ENCODE measurements at regions not wholly inside any gene's neighbourhood (a gene's known extent, or its start where the extent isn't known, plus 50 kb on each side); places are given as distances from the start of the nearest gene placed in this dataset.
A peak's percentile ranks its signal among the peaks of the same experiment; 100 is the strongest.

- no peaks in the 10 kb centered on the region for H3K27me3 ChIP-seq (ENCODE audit: control insufficient read depth, insufficient read depth, low read length)
- no peaks in the 10 kb centered on the region for H3K9me3 ChIP-seq (replicated peaks; ENCODE audit: low read length)
- no peak overlapping the region for H3K9ac ChIP-seq (ENCODE audit: low read depth, low read length)
- no peaks in the 10 kb centered on the region for H3K36me3 ChIP-seq (ENCODE audit: insufficient read depth, low read length)
- no peak overlapping the region for H3K4me3 ChIP-seq (ENCODE audit: low read length)
- H3K4me1 ChIP-seq (ENCODE audit: control insufficient read depth, insufficient read depth, low read length): peaks cover 10% of the 10 kb centered on the region
- H3K4me2 ChIP-seq (ENCODE audit: low read length): no peak overlapping the region
These were observed 1021.0 kb downstream of the MCTP2 start for GRCh38 chr15:95252404-95252803.

GRCh38 chr15:95254263-95254662 is 1022.9 kb downstream of the MCTP2 start:
- H3K9ac ChIP-seq (ENCODE audit: low read depth, low read length): no peak overlapping the region
- peaks cover 7% of the 10 kb centered on the region for H3K4me1 ChIP-seq (ENCODE audit: control insufficient read depth, insufficient read depth, low read length)
- H3K4me3 ChIP-seq (ENCODE audit: low read length): no peak overlapping the region
- no peaks in the 10 kb centered on the region for H3K36me3 ChIP-seq (ENCODE audit: insufficient read depth, low read length)
- no peak overlapping the region for H3K4me2 ChIP-seq (ENCODE audit: low read length)
- H3K9me3 ChIP-seq (replicated peaks; ENCODE audit: low read length): no peaks in the 10 kb centered on the region
- H3K27me3 ChIP-seq (ENCODE audit: control insufficient read depth, insufficient read depth, low read length): no peaks in the 10 kb centered on the region

GRCh38 chr15:95259513-95259912 is 1028.2 kb downstream of the MCTP2 start:
- H3K4me2 ChIP-seq (ENCODE audit: low read length): no peak overlapping the region
- no peaks in the 10 kb centered on the region for H3K9me3 ChIP-seq (replicated peaks; ENCODE audit: low read length)
- no peaks in the 10 kb centered on the region for H3K27me3 ChIP-seq (ENCODE audit: control insufficient read depth, insufficient read depth, low read length)
- no peak overlapping the region for H3K9ac ChIP-seq (ENCODE audit: low read depth, low read length)
- no peak overlapping the region for H3K4me3 ChIP-seq (ENCODE audit: low read length)
- H3K36me3 ChIP-seq (ENCODE audit: insufficient read depth, low read length): no peaks in the 10 kb centered on the region
- peaks cover 20% of the 10 kb centered on the region for H3K4me1 ChIP-seq (ENCODE audit: control insufficient read depth, insufficient read depth, low read length)

GRCh38 chr15:95259965-95260364 is 1028.6 kb downstream of the MCTP2 start:
- Histone ChIP-seq H3K36me3 (ENCODE audit: insufficient read depth, low read length) (no peaks in the 10 kb centered on the region), H3K4me1 (ENCODE audit: control insufficient read depth, insufficient read depth, low read length) (peaks cover 20% of the 10 kb centered on the region), H3K9me3 (replicated peaks; ENCODE audit: low read length) (no peaks in the 10 kb centered on the region), H3K4me3 (ENCODE audit: low read length) (no peak overlapping the region), H3K9ac (ENCODE audit: low read depth, low read length) (no peak overlapping the region), H3K27me3 (ENCODE audit: control insufficient read depth, insufficient read depth, low read length) (no peaks in the 10 kb centered on the region), H3K4me2 (ENCODE audit: low read length) (no peak overlapping the region)

- no peaks in the 10 kb centered on the region for H3K9me3 ChIP-seq (replicated peaks; ENCODE audit: low read length)
- H3K27me3 ChIP-seq (ENCODE audit: control insufficient read depth, insufficient read depth, low read length): no peaks in the 10 kb centered on the region
- H3K4me1 ChIP-seq (ENCODE audit: control insufficient read depth, insufficient read depth, low read length): peaks cover 20% of the 10 kb centered on the region
- no peak overlapping the region for H3K9ac ChIP-seq (ENCODE audit: low read depth, low read length)
- no peak overlapping the region for H3K4me3 ChIP-seq (ENCODE audit: low read length)
- H3K4me2 ChIP-seq (ENCODE audit: low read length): no peak overlapping the region
- H3K36me3 ChIP-seq (ENCODE audit: insufficient read depth, low read length): no peaks in the 10 kb centered on the region
These were observed 1029.5 kb downstream of the MCTP2 start for GRCh38 chr15:95260856-95261255.

GRCh38 chr15:95261546-95261945 is 1030.2 kb downstream of the MCTP2 start:
- Histone ChIP-seq H3K9ac (ENCODE audit: low read depth, low read length) (no peak overlapping the region), H3K4me1 (ENCODE audit: control insufficient read depth, insufficient read depth, low read length) (peaks cover 20% of the 10 kb centered on the region), H3K36me3 (ENCODE audit: insufficient read depth, low read length) (no peaks in the 10 kb centered on the region), H3K27me3 (ENCODE audit: control insufficient read depth, insufficient read depth, low read length) (no peaks in the 10 kb centered on the region), H3K9me3 (replicated peaks; ENCODE audit: low read length) (no peaks in the 10 kb centered on the region), H3K4me2 (ENCODE audit: low read length) (no peak overlapping the region), H3K4me3 (ENCODE audit: low read length) (no peak overlapping the region)

- no peak overlapping the region for H3K4me3 ChIP-seq (ENCODE audit: low read length)
- no peak overlapping the region for H3K4me2 ChIP-seq (ENCODE audit: low read length)
- H3K9ac ChIP-seq (ENCODE audit: low read depth, low read length): no peak overlapping the region
- H3K9me3 ChIP-seq (replicated peaks; ENCODE audit: low read length): no peaks in the 10 kb centered on the region
- H3K4me1 ChIP-seq (ENCODE audit: control insufficient read depth, insufficient read depth, low read length): peaks cover 20% of the 10 kb centered on the region
- H3K36me3 ChIP-seq (ENCODE audit: insufficient read depth, low read length): no peaks in the 10 kb centered on the region
- no peaks in the 10 kb centered on the region for H3K27me3 ChIP-seq (ENCODE audit: control insufficient read depth, insufficient read depth, low read length)
These were observed 1030.6 kb downstream of the MCTP2 start for GRCh38 chr15:95261968-95262367.

- Histone ChIP-seq H3K9ac (ENCODE audit: low read depth, low read length) (peak overlapping the region; percentile 28), H3K9me3 (replicated peaks; ENCODE audit: low read length) (no peaks in the 10 kb centered on the region), H3K4me1 (ENCODE audit: control insufficient read depth, insufficient read depth, low read length) (peaks cover 20% of the 10 kb centered on the region), H3K36me3 (ENCODE audit: insufficient read depth, low read length) (no peaks in the 10 kb centered on the region), H3K27me3 (ENCODE audit: control insufficient read depth, insufficient read depth, low read length) (no peaks in the 10 kb centered on the region), H3K4me2 (ENCODE audit: low read length) (peak overlapping the region; percentile 40), H3K4me3 (ENCODE audit: low read length) (no peak overlapping the region)
These were observed 1031.7 kb downstream of the MCTP2 start for GRCh38 chr15:95262866-95263564.

- Histone ChIP-seq H3K27me3 (ENCODE audit: control insufficient read depth, insufficient read depth, low read length) (no peaks in the 10 kb centered on the region), H3K4me2 (ENCODE audit: low read length) (no peak overlapping the region), H3K4me1 (ENCODE audit: control insufficient read depth, insufficient read depth, low read length) (peaks cover 20% of the 10 kb centered on the region), H3K9ac (ENCODE audit: low read depth, low read length) (no peak overlapping the region), H3K9me3 (replicated peaks; ENCODE audit: low read length) (no peaks in the 10 kb centered on the region), H3K4me3 (ENCODE audit: low read length) (no peak overlapping the region), H3K36me3 (ENCODE audit: insufficient read depth, low read length) (no peaks in the 10 kb centered on the region)
These were observed 1032.4 kb downstream of the MCTP2 start for GRCh38 chr15:95263751-95264150.

GRCh38 chr15:95265419-95265997 is 1034.1 kb downstream of the MCTP2 start:
- peaks cover 14% of the 10 kb centered on the region for H3K4me1 ChIP-seq (ENCODE audit: control insufficient read depth, insufficient read depth, low read length)

GRCh38 chr15:95266451-95267061 is 1035.2 kb downstream of the MCTP2 start:
- Histone ChIP-seq H3K4me2 (ENCODE audit: low read length) (no peak overlapping the region), H3K36me3 (ENCODE audit: insufficient read depth, low read length) (no peaks in the 10 kb centered on the region), H3K4me3 (ENCODE audit: low read length) (no peak overlapping the region), H3K27me3 (ENCODE audit: control insufficient read depth, insufficient read depth, low read length) (no peaks in the 10 kb centered on the region), H3K9me3 (replicated peaks; ENCODE audit: low read length) (no peaks in the 10 kb centered on the region), H3K9ac (ENCODE audit: low read depth, low read length) (no peak overlapping the region), H3K4me1 (ENCODE audit: control insufficient read depth, insufficient read depth, low read length) (peaks cover 14% of the 10 kb centered on the region)

More at GRCh38 chr15:95265419-95265997, 1034.1 kb downstream of the MCTP2 start:
- Histone ChIP-seq H3K9me3 (replicated peaks; ENCODE audit: low read length) (no peaks in the 10 kb centered on the region), H3K27me3 (ENCODE audit: control insufficient read depth, insufficient read depth, low read length) (no peaks in the 10 kb centered on the region), H3K9ac (ENCODE audit: low read depth, low read length) (no peak overlapping the region), H3K4me3 (ENCODE audit: low read length) (no peak overlapping the region), H3K4me2 (ENCODE audit: low read length) (no peak overlapping the region), H3K36me3 (ENCODE audit: insufficient read depth, low read length) (no peaks in the 10 kb centered on the region)

GRCh38 chr15:95267481-95267880 is 1036.1 kb downstream of the MCTP2 start:
- Histone ChIP-seq H3K4me1 (ENCODE audit: control insufficient read depth, insufficient read depth, low read length) (peaks cover 13% of the 10 kb centered on the region), H3K9me3 (replicated peaks; ENCODE audit: low read length) (no peaks in the 10 kb centered on the region), H3K9ac (ENCODE audit: low read depth, low read length) (no peak overlapping the region), H3K4me3 (ENCODE audit: low read length) (no peak overlapping the region), H3K4me2 (ENCODE audit: low read length) (no peak overlapping the region), H3K27me3 (ENCODE audit: control insufficient read depth, insufficient read depth, low read length) (no peaks in the 10 kb centered on the region), H3K36me3 (ENCODE audit: insufficient read depth, low read length) (no peaks in the 10 kb centered on the region)
